ENCODE measurements at regions not wholly inside any gene's neighbourhood (a gene's known extent, or its start where the extent isn't known, plus 50 kb on each side); places are given as distances from the start of the nearest gene placed in this dataset.
"Not testable (repeated sequence)": the region's sequence is repeated elsewhere in the genome, so short reads cannot be mapped to it uniquely, and the experiment has no call there.

DNA sequence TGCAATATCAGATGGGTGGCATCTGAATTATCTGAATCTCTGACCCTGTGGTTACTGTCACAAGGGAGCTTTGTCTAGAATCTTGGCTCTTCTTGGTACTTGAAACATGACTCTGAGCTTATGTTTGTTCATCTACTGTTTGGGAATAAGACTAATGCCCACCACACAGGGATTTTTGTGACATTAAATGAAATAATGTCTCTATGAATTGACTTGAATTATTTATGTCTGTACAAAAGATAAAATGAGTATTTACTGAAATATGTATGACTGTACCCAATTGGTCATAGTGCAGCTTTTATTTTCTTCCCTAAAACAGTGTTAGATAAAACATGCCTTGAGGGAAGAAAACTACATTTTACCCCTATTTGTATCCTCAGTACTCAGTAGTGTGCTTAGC lies 87.9 kb upstream of the ZPLD1 start:
- Histone ChIP-seq H3K27ac (ENCODE audit: low read depth, low read length) (no peak overlapping the region), H3K36me3 (ENCODE audit: control insufficient read depth, insufficient read depth, low read length) (no peaks in the 10 kb centered on the region), H3K9ac (ENCODE audit: low read length) (no peak overlapping the region), H3K4me1 (ENCODE audit: control insufficient read depth, insufficient read depth, low read length) (no peaks in the 10 kb centered on the region), H3K27me3 (ENCODE audit: control insufficient read depth, insufficient read depth, low read length) (no peaks in the 10 kb centered on the region), H3K4me3 (ENCODE audit: low read depth, low read length) (no peak overlapping the region), H3K9me3 (ENCODE audit: control insufficient read depth, insufficient read depth, low read depth, low read length) (no peaks in the 10 kb centered on the region)

- H3K27ac ChIP-seq (ENCODE audit: low read depth, low read length): no peak overlapping the region
Measured at GRCh38 chr3:102348904-102349303, 85.9 kb upstream of the ZPLD1 start.

GRCh38 chr3:102353148-102353547 lies 81.7 kb upstream of the ZPLD1 start:
- Histone ChIP-seq H3K4me3 (ENCODE audit: low read depth, low read length) (no peak overlapping the region), H3K27me3 (ENCODE audit: control insufficient read depth, insufficient read depth, low read length) (no peaks in the 10 kb centered on the region), H3K36me3 (ENCODE audit: control insufficient read depth, insufficient read depth, low read length) (no peaks in the 10 kb centered on the region), H3K9me3 (ENCODE audit: control insufficient read depth, insufficient read depth, low read depth, low read length) (no peaks in the 10 kb centered on the region), H3K27ac (ENCODE audit: low read depth, low read length) (no peak overlapping the region), H3K4me1 (ENCODE audit: control insufficient read depth, insufficient read depth, low read length) (peaks cover 4% of the 10 kb centered on the region; the same call in 1 of the 2 replicates), H3K9ac (ENCODE audit: low read length) (no peak overlapping the region)

More at GRCh38 chr3:102348904-102349303, 85.9 kb upstream of the ZPLD1 start:
- Histone ChIP-seq H3K4me1 (ENCODE audit: control insufficient read depth, insufficient read depth, low read length) (no peaks in the 10 kb centered on the region), H3K4me3 (ENCODE audit: low read depth, low read length) (no peak overlapping the region), H3K9me3 (ENCODE audit: control insufficient read depth, insufficient read depth, low read depth, low read length) (no peaks in the 10 kb centered on the region), H3K27me3 (ENCODE audit: control insufficient read depth, insufficient read depth, low read length) (no peaks in the 10 kb centered on the region), H3K9ac (ENCODE audit: low read length) (no peak overlapping the region), H3K36me3 (ENCODE audit: control insufficient read depth, insufficient read depth, low read length) (no peaks in the 10 kb centered on the region)

DNA sequence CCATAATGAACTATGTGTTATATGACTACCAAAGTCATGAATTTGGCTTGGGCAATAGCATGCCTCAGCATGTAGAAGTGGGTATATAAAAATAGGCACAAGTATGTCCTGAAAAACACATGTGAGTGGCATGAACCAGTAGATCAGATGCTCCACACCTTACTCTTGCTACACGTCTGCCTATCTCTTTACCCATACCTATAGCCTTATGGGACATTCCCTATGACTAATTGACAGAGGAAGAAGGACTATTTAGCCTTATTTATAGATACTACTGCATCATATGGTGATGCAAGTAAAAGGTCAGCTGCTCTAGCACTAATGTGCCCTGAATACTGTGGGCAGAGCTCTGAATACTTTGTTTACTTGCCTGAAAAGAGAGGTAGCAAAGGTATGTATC lies 81.0 kb upstream of the ZPLD1 start:
- Histone ChIP-seq H3K4me1 (ENCODE audit: control insufficient read depth, insufficient read depth, low read length) (peaks cover 4% of the 10 kb centered on the region; the same call in 1 of the 2 replicates), H3K4me3 (ENCODE audit: low read depth, low read length) (no peak overlapping the region), H3K36me3 (ENCODE audit: control insufficient read depth, insufficient read depth, low read length) (no peaks in the 10 kb centered on the region), H3K9ac (ENCODE audit: low read length) (no peak overlapping the region), H3K27ac (ENCODE audit: low read depth, low read length) (no peak overlapping the region), H3K27me3 (ENCODE audit: control insufficient read depth, insufficient read depth, low read length) (no peaks in the 10 kb centered on the region), H3K9me3 (ENCODE audit: control insufficient read depth, insufficient read depth, low read depth, low read length) (no peaks in the 10 kb centered on the region)

DNA sequence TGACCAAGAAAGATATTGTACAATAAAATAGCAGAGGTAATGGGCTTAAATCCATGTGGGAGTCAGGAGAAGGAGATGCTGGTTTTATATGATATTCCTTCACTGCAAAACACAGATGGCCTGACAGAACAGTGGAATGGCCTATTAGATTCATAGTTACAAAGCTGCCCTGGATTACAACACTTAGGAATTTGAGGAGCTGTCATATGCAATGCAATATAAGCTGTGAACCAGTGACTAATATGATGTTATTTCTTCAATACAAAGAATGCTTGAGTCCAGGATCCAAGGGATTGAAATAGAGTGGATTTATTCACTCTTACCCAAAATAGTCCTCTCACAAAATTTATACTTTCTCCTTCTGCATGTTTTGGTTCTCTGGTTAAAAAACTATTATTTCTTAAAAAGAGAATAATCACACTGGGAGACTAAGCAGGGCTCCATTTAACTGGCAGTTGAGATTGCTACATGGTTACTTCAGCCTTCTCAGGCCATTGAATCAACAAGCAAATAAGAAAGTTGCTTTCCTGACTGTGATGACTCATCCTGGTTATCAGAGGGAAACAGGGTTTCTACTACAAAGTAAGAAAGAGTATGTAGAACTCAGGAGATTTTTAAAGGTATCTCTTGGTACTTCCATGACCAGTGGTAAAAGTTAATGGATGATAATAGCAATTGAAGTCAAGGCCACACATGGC lies 79.8 kb upstream of the ZPLD1 start:
- H3K36me3 ChIP-seq (ENCODE audit: control insufficient read depth, insufficient read depth, low read length): no peaks in the 10 kb centered on the region
- peaks cover 5% of the 10 kb centered on the region for H3K4me1 ChIP-seq (ENCODE audit: control insufficient read depth, insufficient read depth, low read length)
- no peaks in the 10 kb centered on the region for H3K9me3 ChIP-seq (ENCODE audit: control insufficient read depth, insufficient read depth, low read depth, low read length)
- no peak overlapping the region for H3K27ac ChIP-seq (ENCODE audit: low read depth, low read length)
- H3K4me3 ChIP-seq (ENCODE audit: low read depth, low read length): no peak overlapping the region
- H3K9ac ChIP-seq (ENCODE audit: low read length): no peak overlapping the region
- H3K27me3 ChIP-seq (ENCODE audit: control insufficient read depth, insufficient read depth, low read length): no peaks in the 10 kb centered on the region

- H3K27ac ChIP-seq (ENCODE audit: low read depth, low read length): no peak overlapping the region
- H3K4me3 ChIP-seq (ENCODE audit: low read depth, low read length): no peak overlapping the region
- H3K9me3 ChIP-seq (ENCODE audit: control insufficient read depth, insufficient read depth, low read depth, low read length): no peaks in the 10 kb centered on the region
- peaks cover 10% of the 10 kb centered on the region for H3K4me1 ChIP-seq (ENCODE audit: control insufficient read depth, insufficient read depth, low read length)
- H3K9ac ChIP-seq (ENCODE audit: low read length): no peak overlapping the region
- no peaks in the 10 kb centered on the region for H3K27me3 ChIP-seq (ENCODE audit: control insufficient read depth, insufficient read depth, low read length)
- no peaks in the 10 kb centered on the region for H3K36me3 ChIP-seq (ENCODE audit: control insufficient read depth, insufficient read depth, low read length)
Measured at GRCh38 chr3:102356506-102356905, 78.3 kb upstream of the ZPLD1 start.

- H3K27ac ChIP-seq (ENCODE audit: low read depth, low read length); H3K36me3 ChIP-seq (ENCODE audit: control insufficient read depth, insufficient read depth, low read length); H3K9me3 ChIP-seq (ENCODE audit: control insufficient read depth, insufficient read depth, low read depth, low read length); H3K27me3 ChIP-seq (ENCODE audit: control insufficient read depth, insufficient read depth, low read length); H3K9ac ChIP-seq (ENCODE audit: low read length); H3K4me3 ChIP-seq (ENCODE audit: low read depth, low read length): not testable (repeated sequence)
- H3K4me1 ChIP-seq (ENCODE audit: control insufficient read depth, insufficient read depth, low read length): peaks cover 10% of the 10 kb centered on the region
Measured at GRCh38 chr3:102357313-102357712, 77.5 kb upstream of the ZPLD1 start.

GRCh38 chr3:102360183-102360860 lies 74.5 kb upstream of the ZPLD1 start:
- Histone ChIP-seq H3K4me3 (ENCODE audit: low read depth, low read length) (no peak overlapping the region), H3K27ac (ENCODE audit: low read depth, low read length) (no peak overlapping the region), H3K9me3 (ENCODE audit: control insufficient read depth, insufficient read depth, low read depth, low read length) (0 out of 2 replicates have a peak, but pooled peaks cover 2% of the 10 kb centered on the region), H3K9ac (ENCODE audit: low read length) (no peak overlapping the region), H3K4me1 (ENCODE audit: control insufficient read depth, insufficient read depth, low read length) (peaks cover 10% of the 10 kb centered on the region; the same call in 1 of the 2 replicates), H3K36me3 (ENCODE audit: control insufficient read depth, insufficient read depth, low read length) (no peaks in the 10 kb centered on the region), H3K27me3 (ENCODE audit: control insufficient read depth, insufficient read depth, low read length) (no peaks in the 10 kb centered on the region)

- Histone ChIP-seq H3K4me3 (ENCODE audit: low read depth, low read length) (no peak overlapping the region), H3K36me3 (ENCODE audit: control insufficient read depth, insufficient read depth, low read length) (no peaks in the 10 kb centered on the region), H3K9me3 (ENCODE audit: control insufficient read depth, insufficient read depth, low read depth, low read length) (0 out of 2 replicates have a peak, but pooled peaks cover 2% of the 10 kb centered on the region), H3K27me3 (ENCODE audit: control insufficient read depth, insufficient read depth, low read length) (no peaks in the 10 kb centered on the region), H3K27ac (ENCODE audit: low read depth, low read length) (no peak overlapping the region), H3K4me1 (ENCODE audit: control insufficient read depth, insufficient read depth, low read length) (peaks cover 10% of the 10 kb centered on the region; the same call in 1 of the 2 replicates), H3K9ac (ENCODE audit: low read length) (no peak overlapping the region)
Measured at GRCh38 chr3:102361101-102361500, 73.7 kb upstream of the ZPLD1 start.

DNA sequence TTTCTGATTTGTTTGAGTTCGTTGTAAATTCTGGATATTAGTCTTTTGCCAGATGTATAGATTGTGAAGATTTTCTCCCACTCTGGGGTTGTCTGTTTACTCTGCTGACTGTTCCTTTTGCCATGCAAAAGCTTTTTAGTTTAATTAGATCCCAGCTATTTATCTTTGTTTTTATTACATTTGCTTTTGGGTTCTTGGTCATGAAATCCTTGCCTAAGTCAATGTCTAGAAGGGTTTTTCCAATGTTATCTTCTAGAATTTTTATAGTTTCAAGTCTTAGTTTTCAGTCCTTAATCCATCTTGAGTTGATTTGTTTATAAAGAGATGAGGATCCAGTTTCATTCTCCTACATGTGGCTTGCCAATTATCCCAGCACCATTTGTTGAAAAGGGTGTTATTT lies 68.7 kb upstream of the ZPLD1 start:
- H3K27ac ChIP-seq (ENCODE audit: low read depth, low read length): not testable (repeated sequence)

DNA sequence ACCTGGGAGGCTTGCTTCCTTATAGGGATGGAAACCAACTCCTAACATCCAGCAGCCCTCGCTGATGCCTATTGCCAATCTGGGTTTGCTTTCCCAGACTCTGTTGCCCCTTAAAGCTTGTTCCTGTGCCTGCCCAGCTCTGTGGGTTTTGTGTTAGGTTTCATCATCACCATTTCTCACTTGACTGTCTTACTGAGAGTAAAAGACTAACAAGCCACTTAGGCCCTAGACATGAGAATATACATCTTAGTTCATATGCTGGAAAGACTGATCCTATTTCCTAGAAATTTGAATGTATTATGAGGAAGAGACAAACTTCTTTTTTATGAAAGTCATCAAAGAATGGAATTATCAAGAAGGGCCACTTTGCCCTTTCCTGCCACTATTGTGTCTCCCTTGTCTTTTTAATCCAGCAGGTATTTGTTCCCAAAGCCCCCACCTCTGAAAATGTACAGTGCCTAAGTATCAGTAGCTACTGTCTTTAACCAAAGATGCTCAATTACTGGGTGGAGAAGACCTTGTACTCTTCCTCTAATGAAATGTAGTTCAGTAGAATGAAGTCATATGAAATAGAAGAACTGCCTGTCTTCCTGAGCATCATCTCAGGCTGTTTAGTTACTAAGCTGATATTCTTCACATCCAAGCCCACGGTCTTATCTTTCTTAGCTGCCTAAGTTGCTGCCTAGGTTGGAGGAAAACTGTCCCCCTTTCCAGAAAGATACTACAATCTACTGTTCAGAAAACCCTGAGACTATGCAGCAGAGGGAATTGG lies 59.8 kb upstream of the ZPLD1 start:
- H3K36me3 ChIP-seq (ENCODE audit: control insufficient read depth, insufficient read depth, low read length): no peaks in the 10 kb centered on the region
- H3K27me3 ChIP-seq (ENCODE audit: control insufficient read depth, insufficient read depth, low read length): no peaks in the 10 kb centered on the region
- H3K9ac ChIP-seq (ENCODE audit: low read length): no peak overlapping the region
- H3K27ac ChIP-seq (ENCODE audit: low read depth, low read length): no peak overlapping the region
- no peaks in the 10 kb centered on the region for H3K4me1 ChIP-seq (ENCODE audit: control insufficient read depth, insufficient read depth, low read length)
- H3K4me3 ChIP-seq (ENCODE audit: low read depth, low read length): no peak overlapping the region
- no peaks in the 10 kb centered on the region for H3K9me3 ChIP-seq (ENCODE audit: control insufficient read depth, insufficient read depth, low read depth, low read length)

More for the DNA sequence above, 68.7 kb upstream of the ZPLD1 start:
- not testable (repeated sequence) for H3K9me3 ChIP-seq (ENCODE audit: control insufficient read depth, insufficient read depth, low read depth, low read length); H3K9ac ChIP-seq (ENCODE audit: low read length); H3K4me3 ChIP-seq (ENCODE audit: low read depth, low read length); H3K36me3 ChIP-seq (ENCODE audit: control insufficient read depth, insufficient read depth, low read length); H3K27me3 ChIP-seq (ENCODE audit: control insufficient read depth, insufficient read depth, low read length); H3K4me1 ChIP-seq (ENCODE audit: control insufficient read depth, insufficient read depth, low read length)
